Effector CD4-positive, alpha-beta T cell (primary cell): ENCODE measurements at regions not wholly inside any gene's neighbourhood (a gene's known extent, or its start where the extent isn't known, plus 50 kb on each side); places are given as distances from the start of the nearest gene placed in this dataset.
"Not testable (repeated sequence)": the region's sequence is repeated elsewhere in the genome, so short reads cannot be mapped to it uniquely, and the experiment has no call there.

Experiments
- DNase-seq: peaks from one replicate; pipeline ENCODE4 v3.0.0-alpha.2; 2020

DNA sequence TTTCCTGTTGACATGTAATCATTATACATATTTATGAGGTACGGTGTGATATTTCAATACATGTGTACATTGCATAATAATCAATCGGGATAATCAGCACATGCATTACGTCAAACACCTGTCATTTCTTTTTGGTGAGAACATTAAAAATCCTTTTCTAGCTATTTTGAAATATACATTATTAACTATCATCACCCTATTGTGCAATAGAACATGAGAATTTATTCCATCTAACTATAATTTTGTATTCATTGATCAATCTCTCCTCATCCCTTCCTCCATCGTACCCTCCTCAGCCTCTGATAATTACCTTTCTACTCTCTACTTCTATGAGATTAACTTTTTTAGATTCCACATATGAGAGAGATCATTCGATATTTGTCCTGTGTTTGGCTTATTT, 170.9 kb upstream of the GHR start:
- DNase-seq = no peak

DNA sequence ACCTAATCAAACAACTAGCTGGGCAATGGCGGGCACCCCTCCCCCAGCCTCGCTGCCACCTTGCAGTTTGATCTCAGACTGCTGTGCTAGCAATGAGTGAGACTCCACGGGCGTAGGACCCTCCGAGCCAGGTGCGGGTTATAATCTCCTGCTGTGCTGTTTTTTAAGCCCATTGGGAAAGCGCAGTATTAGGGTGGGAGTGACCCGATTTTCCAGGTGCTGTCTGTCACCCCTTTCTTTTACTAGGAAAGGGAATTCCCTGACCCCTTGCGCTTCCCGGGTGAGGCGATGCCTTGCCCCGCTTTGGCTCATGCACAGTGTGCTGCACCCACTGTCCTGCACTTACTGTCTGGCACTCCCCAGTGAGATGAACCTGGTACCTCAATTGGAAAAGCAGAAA, 163.3 kb upstream of the GHR start:
- not testable (repeated sequence) for DNase-seq

DNA sequence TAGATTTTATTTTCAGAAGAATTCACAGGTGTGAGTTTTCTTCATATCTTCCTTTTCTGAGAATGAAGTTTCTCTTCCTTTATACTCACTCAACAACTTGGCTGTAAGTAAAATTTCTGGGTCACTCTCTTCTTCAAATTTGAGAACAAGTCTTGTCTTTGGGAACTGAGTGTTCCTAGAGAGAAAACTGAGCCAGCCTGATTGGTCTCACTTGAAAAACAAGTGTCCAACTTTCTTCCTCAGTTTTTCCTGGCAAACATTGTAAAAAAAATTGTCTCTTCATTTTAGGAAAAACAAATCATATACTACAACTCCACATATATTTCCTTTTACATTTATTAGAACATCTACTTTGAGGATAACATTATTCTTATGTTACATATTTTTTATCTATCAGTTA, 156.1 kb upstream of the GHR start:
- no peak for DNase-seq

DNA sequence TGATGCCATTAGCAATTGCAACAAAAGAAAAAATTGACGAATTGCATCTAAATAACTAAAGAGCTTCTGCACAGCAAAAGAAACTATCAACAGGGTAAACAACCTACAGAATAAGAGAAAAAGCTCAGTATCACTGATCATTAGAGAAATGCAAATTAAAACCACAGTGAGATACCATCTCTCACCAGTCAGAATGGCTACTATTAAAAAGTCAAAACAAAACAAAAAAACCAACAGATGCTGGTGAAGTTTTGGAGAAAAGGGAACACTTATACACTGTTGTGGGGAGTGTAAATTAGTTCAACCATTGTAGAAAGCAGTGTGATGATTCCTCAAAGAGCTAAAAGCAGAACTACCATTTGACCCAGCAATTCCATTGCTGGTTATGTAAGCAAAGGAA, 155.1 kb upstream of the GHR start:
- not testable (repeated sequence) for DNase-seq

DNA sequence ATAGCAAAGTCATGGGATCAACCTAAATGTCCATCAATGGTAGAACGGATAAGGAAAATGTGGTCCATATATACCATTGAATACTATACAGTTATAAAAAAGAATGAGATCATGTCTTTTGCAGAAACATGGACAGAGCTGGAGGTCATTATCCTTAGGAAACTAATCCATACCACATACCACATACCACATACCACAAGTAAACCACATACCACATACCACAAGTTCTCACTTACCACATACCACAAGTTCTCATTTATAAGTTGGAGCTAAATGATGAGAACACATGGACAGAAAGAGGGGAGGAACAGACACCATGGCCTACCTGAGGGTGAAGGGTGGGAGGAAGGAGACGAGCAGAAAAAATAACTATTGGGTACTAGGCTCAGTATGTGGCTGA, 154.6 kb upstream of the GHR start:
- DNase-seq = no peak

DNA sequence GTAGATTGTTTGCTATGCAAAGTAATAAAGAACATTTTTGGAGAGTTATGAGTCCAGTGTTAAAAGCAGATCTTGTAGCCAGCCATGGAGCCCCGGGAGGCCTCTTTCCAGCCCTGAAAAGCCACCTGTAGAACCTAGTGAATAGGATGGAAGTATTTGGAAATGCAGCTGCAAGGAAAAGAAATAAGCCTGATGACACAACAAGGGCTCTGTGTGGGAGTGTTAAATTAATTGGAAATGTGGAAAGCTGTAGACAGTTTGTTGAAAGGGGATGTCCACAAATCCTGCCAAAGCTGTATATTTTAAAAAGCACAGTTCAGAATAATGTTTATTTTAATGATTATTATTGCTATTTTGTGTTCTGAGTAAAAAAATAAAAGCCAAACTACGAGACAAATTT, 152.5 kb upstream of the GHR start:
- no peak for DNase-seq

DNA sequence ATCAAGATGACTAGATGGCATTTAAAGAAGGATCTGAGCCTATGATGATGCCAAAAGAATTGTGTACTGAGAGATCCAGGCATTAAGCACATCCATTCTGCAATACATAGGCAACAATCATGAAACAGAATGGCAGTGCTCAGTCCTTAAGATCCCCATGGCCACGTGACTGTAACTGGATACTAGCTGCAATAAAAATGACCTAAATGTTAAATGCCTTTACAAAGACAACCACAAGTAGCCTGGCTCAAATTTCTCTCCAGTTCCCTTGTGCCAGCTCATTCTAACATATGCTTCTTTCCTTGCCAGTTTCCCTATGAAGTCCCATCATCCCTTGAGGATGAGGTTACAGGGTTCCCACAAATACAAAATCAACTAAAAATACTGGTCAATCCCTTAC, 148.3 kb upstream of the GHR start:
- DNase-seq = no peak

DNA sequence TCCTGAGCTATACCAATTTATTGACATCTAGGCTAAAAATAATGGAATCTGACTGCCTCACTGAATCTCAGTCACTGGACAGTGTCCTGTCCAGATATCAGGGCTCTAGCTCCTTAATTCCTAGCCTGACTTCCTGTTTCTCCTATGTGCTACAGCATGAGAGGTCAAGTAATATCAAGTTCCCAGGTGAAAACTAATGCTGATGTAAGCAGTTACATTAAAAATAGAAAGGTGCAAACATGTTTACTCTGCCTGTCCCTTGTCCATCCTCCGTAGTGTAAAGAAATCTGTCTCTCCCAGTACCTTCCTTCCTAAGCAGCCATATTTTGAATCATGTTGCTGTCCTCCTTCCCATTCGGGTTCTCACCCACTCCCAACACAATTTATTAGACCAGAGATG, 145.9 kb upstream of the GHR start:
- no peak for DNase-seq

DNA sequence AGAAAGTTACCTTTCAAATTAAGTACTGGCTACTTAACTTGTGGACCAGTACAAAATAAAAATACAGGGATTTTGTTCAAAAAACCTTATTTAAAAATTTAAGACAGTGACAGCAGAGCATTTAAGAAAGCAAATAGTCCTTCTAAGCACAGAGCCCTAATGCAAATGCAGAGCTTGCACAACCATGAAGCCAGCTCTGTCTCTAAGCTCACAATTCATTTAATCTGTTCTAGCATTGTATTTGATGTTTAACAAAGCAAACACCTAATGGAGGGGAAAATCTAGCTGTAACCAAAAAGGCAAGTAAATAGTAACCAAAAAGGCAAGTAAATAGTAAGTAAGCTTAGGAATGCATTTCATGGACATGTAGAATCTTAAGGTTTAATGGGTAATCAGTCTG, 138.7 kb upstream of the GHR start:
- no peak for DNase-seq

DNA sequence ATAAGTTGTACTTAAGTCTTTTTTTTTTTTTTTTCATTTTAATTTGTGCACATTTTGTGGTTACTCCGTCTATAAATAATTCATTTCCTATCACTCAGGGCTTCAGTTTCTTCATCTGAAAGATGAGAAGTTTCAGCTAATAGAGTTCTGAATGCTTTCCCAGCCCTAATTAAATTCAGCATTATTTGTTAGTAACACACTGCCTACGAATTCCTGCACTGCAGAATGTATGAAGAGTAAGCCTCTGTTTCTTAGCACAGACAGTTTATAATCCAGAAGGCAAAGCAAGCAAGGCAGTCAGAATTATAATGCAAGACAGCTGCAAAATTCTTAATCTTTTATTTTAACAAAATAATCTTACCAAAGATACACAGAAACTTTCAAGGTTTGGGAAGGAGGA, 138.0 kb upstream of the GHR start:
- DNase-seq = no peak

DNA sequence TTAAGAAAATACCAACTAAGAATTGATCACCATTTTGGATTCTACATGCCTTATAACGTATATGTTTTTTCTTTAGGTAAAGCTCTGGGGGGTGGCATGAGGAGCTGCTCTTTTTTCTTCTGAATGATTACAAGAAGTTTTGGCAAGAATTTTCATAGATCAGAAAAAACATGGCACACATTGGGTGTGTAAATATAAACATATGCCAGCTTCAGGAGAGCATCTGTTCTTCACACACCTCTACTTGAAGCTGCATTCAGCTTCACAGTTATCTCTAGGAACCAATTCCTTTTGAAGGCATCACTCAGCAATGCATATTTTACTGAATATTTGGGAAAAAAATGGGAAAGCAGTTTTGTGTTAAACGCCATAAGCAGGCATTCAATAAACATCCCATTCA, 122.7 kb upstream of the GHR start:
- DNase-seq = no peak

DNA sequence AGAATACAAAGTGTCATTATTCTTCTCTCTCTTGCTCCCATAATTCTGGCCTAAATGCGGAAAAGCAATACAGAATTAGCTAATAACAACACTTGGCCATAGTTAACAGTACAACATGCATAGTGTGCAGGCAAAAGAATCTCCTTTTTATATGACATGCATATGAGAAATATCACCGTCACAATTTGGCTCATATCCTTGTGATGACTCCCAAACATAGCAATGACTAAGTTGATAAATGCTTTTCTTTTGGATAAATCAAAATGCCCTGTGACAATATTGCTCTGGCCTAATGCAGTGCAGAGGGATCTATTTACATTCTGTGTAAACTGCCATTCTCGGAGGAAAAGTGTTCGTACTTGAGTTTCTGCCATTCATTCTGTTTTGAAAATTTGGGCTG, 121.9 kb upstream of the GHR start:
- DNase-seq = no peak

DNA sequence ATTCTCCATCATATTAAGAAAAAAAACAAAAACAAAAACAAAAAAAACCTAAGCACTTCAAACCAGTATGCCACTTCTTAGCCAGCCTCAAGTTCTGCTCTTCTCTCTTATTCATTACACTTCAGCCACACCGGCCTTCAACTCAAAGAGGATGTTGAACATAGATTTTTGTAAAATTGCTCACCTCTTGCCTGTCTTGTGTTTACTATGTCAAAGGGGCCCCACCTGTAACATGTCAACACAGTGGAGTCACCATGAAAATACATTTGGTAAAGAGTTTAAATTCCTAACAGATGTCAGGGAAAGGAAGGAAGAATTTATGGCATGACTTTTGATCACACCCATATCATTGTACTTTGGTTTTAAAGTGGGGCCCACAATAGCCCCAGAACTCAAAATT, 121.1 kb upstream of the GHR start:
- no peak for DNase-seq

DNA sequence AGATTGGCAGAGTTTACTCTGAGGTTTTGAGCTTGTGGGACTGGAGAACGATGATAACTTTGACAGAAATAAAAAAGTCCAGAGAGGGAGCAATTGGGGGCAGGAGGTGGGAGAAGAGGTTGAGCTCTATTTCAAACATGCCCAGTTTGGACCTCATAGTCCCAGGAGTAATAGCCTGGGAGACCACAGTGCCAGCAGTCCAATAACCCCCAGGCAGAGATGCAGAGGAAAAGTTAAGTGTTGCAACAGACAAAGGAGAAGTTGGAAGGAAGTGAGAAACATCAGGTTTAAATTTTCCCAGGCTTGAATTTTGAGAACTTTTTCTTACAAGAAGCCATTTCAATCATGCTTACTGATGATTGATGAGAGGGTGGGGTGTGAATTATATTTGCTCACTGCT, 117.0 kb upstream of the GHR start:
- no peak for DNase-seq

DNA sequence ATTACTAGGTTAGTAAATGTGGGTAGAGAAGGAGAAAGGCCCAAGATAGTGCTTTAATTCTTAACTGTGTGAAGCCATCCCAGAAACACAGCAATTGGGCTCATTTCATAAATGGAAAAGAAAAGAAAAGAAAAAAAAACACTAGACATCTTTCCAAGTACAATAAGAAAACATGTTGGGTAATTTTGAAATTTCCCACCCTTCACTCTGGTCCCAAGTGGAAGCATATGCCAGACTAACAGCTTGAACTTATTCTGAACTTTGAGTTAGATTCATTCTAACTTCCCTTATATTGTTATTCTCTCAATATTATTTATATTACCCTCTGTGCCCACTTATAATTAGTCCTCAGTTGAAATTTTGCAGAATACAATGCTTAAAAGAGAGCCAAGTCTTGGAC, 113.4 kb upstream of the GHR start:
- DNase-seq = no peak

DNA sequence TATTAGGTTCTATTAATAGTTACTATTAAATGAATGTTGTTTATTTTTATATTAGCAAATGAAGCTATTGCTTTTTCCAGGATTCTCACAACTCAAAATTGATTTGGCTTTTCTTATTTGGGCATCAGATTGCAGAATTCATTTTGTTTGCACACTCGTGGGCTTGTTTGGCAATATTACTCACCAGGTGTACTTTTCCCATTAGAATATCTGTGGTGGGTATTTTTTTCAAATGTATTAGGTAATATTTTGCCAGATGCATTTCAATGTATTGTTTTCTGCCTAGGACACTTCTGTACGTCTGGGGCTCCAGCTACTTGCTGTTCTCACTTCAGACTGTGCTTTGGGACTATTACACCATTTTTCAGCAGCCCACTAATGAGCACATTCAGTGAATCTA, 108.0 kb upstream of the GHR start:
- no peak for DNase-seq

DNA sequence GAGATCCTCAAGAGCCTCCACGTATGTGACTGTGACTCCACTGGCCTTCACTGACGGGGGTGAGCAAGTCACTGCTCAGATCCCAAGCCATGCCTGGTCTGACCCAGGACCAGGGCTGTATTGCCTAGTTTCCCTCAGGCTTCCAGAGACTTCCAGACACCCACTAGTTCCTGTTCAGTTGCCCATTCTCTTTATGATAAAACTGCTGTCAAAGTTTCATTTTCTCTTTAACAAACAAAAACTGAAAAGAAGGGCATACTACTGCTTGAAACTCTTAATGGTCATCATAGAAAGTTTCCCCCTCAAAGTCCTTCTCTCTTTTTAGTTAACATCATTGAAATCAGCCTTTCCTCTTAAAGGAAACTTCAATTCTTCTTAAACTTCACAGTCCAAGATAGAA, 105.7 kb upstream of the GHR start:
- no peak for DNase-seq

DNA sequence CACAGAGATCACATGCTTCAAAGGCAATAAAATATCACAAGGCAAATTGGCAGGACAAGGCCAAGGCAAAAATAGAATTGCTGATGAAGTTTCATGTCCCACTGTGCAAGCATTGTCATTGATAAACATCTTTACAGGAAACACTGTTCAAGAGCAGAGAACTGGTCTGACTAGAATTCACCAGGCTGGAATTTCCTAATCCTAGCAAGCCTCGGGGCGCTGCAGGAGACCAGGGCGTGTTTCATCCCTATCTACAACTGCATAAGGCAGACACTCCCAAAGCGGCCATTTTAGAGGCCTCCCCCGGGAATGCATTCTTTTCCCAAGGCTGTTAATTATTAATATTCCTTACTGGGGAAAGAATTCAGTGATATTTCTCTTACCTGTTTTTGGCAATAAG, 103.7 kb upstream of the GHR start:
- DNase-seq = not testable (repeated sequence)

DNA sequence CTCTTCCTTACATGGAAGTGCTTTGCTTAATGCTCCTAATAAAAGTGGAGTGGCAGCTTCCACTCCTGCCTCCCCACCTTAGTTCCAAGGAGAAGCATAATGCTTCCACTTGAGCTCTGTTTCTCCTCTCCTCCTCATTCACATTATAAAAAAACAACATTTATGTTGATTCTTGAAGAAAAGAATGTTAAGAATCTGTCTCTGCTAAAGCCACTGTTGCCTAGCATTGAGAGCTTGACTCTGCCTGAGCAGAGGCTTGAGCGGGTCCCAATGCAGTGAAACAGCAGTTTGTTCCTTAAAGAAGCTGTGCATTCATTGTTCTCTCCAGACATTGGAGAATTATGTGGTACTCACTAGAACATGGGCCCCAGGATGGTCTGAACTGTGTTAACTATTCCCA, 101.5 kb upstream of the GHR start:
- no peak for DNase-seq

DNA sequence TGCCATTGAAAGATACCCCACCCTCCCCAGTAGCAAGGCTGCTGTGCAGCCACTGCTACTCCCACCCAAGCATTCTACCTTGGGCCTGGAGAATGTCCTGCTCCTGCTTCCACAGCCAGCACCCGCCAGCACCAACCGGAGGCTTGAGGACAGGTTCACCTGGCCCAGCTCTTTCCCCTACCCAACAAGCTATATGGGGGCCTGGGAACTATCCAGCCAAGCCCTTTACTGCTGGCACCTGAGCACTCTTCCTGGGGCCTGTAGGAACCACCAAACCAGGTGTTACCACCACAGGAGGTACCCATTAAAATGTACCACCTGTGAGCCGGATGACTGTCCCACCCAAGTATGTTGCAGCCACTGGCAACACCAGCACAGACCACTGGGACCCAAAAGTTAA, 86.1 kb upstream of the GHR start:
- no peak for DNase-seq

DNA sequence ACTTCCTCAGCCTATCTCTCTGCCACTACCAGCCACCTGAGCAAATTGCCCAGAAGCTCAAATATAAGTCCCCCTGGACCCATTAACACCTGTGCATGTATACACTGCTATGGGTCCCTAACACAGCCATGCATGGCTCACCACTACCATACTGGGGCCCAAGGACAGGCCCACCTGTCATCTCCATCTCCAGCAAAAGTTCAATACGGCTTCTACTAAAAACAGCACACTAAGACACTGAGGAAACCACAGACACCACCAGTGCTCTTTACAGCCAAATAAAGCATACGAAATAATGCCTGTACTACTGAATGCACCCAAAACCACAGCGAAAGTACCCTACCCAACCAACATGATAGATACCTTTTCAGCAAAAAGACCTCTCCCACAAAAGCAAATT, 85.6 kb upstream of the GHR start:
- DNase-seq = no peak

DNA sequence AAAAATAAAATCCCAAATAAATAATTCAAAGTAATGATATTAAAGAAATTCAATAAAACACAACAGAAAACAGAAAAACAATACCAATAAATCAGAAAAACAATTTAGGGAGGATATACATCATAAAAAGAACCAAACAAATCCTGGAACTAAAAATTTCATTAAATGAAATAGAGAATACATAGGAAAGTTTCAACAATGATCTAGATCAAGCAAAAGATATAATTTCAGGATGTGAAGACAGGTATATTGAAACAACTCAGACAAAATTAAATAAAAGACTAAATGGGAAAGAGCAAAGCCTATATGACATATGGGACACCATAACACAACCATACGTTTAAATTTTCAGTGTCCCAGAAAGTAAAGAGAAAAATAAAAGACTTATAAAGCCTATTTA, 85.1 kb upstream of the GHR start:
- DNase-seq = no peak

DNA sequence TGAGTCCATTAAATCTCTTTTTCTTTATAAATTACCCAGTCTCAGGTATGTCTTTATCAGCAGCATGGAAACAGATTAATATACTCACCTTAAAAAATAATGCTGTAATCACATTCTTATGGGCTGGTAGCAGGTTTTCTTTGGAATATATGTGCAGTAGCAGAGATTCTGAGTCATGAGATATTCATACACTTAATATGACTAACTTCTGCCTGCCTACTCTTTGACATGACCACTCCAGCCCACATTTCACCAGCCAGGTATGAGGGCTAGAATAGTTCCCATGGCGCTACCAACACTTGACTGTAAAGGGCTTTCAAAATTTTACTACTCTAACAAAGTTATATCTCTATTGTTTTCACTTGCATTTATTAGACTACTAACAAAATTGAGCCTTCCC, 74.1 kb upstream of the GHR start:
- no peak for DNase-seq

DNA sequence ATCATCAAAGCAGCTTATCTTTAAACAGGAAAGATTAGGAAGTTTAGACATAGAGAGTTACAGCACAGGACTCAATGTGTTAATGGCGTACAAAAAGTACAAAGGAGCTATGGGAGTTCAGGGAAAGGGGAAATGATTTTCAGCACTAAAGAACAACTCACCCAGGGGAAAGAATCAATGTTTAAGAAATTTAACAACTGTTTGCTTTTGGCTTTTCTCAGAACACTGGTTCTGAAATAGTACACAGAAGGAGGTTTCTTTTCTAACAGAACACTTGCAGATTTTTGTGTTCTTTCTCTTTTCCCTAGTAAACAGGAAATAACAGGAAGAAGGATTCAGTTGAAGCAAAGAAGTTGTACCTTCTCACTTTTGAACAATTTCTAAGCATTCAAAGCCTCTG, 71.3 kb upstream of the GHR start:
- no peak for DNase-seq

DNA sequence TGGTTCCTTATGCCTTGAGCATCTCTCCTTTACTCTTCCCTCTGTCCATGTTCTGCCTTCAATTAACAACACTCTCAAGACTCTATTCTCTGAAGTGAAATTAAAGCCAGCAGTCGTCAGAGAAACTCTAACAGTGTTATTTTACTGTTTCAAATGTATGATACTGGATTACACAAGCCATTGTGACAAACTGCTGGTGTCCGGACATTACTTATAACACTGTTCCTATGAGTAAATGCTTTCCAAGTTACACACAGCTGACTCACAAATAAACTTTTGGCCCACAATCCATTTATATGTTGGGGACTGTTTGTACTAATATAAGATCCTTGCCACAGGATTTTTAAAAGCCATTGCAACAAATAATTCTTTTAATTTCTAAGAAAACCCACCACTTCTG, 63.2 kb upstream of the GHR start:
- DNase-seq = no peak

DNA sequence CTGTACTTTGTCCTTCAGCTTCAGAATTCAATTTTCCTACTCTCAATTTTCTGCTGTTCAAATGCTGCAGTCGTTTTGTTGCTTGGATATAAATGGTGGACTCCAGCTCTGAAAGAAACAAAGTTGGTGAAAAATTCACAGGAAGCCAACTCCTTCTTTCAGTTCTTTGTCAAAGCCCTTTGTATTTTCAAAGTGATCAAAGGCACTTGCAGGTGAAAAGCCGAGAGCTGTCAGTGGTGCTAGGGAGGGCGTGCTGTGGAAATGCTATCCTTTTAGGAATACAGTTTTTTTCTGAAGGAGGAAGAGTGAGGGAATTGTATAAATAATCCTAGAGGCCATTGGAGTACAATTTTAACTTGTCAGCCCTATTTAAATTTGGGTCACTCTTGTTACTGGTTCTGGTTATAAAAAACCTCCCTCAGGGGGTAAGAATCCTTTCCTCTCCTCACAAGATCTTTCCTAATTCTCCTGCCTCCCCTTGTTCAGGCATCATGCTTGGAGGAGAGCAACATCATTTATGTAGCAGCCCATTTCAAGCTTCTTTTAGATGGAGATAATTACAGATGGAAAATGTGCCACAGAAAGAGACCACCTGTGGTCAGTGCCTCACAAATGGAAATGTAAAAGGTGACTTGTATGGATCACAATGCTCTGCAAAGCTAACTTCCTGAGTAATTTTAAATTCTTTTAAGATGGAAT, 62.5 kb upstream of the GHR start:
- DNase-seq = no peak
